GM12865 (cell line): ENCODE measurements at regions not wholly inside any gene's neighbourhood (a gene's known extent, or its start where the extent isn't known, plus 50 kb on each side); places are given as distances from the start of the nearest gene placed in this dataset.
A peak's percentile ranks its signal among the peaks of the same experiment; 100 is the strongest.

Experiments used
- DNase-seq: peaks from one replicate; pipeline ENCODE4 v3.0.0; 2010; ENCODE audit warnings: low read depth
- H3K4me3 ChIP-seq: 2 replicates; pipeline ENCODE4 v1.5.1; 2011; ENCODE audit warnings: mild to moderate bottlenecking, low read depth, low read length, control low read depth
- CTCF ChIP-seq: IDR thresholded peaks from 2 replicates; pipeline ENCODE4 v1.5.1; 2011; ENCODE audit warnings: low read length, control low read depth, low read depth, inconsistent platforms; ENCODE audit not compliant: insufficient read depth; ENCODE audit errors: missing control alignments

- no peak for TF ChIP-seq CTCF
- peak; percentile 66 for DNase-seq
- no peak overlapping the region for H3K4me3 ChIP-seq
These were observed 330.8 kb downstream of the TXNL1 start for GRCh38 chr18:56307354-56308170.

- DNase-seq: no peak
- H3K4me3 ChIP-seq: no peak overlapping the region
- no peak for TF ChIP-seq CTCF
These were observed 331.6 kb downstream of the TXNL1 start for GRCh38 chr18:56306797-56307196.

- DNase-seq: no peak
- no peak overlapping the region for H3K4me3 ChIP-seq
- no peak for TF ChIP-seq CTCF
These were observed 332.8 kb downstream of the TXNL1 start for GRCh38 chr18:56305583-56305982.

- no peak for TF ChIP-seq CTCF
- no peak overlapping the region for H3K4me3 ChIP-seq
- DNase-seq: no peak
These were observed 336.2 kb downstream of the TXNL1 start for GRCh38 chr18:56302156-56302555.

GRCh38 chr18:56299740-56300139 is 338.7 kb downstream of the TXNL1 start:
- no peak overlapping the region for H3K4me3 ChIP-seq

GRCh38 chr18:56298935-56299334 is 339.5 kb downstream of the TXNL1 start:
- no peak overlapping the region for H3K4me3 ChIP-seq
- DNase-seq: no peak
- TF ChIP-seq CTCF: no peak

More at GRCh38 chr18:56299740-56300139, 338.7 kb downstream of the TXNL1 start:
- no peak for TF ChIP-seq CTCF
- no peak for DNase-seq

- H3K4me3 ChIP-seq: no peak overlapping the region
- no peak for DNase-seq
- TF ChIP-seq CTCF: no peak
These were observed 342.0 kb downstream of the TXNL1 start for GRCh38 chr18:56296381-56296780.
